Brain microvascular endothelial cell (primary cell): ENCODE measurements at regions not wholly inside any gene's neighbourhood (a gene's known extent, or its start where the extent isn't known, plus 50 kb on each side); places are given as distances from the start of the nearest gene placed in this dataset.

Experiments
- DNase-seq: peaks from one replicate; pipeline ENCODE4 v3.0.0-alpha.2; 2020
- H3K27ac ChIP-seq: fragments of 250-450 bp; sonication (Bioruptor Pico); 2 replicates; pipeline ENCODE4 v1.5.1; 2020; ENCODE audit warnings: mild to moderate bottlenecking, moderate library complexity
- H3K27me3 ChIP-seq: fragments of 250-450 bp; sonication (Bioruptor Pico); replicated peaks from 2 replicates; pipeline ENCODE4 v1.5.1; 2020; ENCODE audit warnings: mild to moderate bottlenecking
- H3K36me3 ChIP-seq: fragments of 250-450 bp; sonication (Bioruptor Pico); replicated peaks from 2 replicates; pipeline ENCODE4 v1.5.1; 2020; ENCODE audit warnings: mild to moderate bottlenecking
- H3K4me3 ChIP-seq: 2 replicates; pipeline ENCODE4 v1.5.1; 2011; ENCODE audit warnings: low read depth, mild to moderate bottlenecking, control low read depth, low read length, moderate library complexity
- in situ Hi-C: cut with HindIII; loops from 2 replicates; pipeline ENCODE4 v1.10.0; 2017; ENCODE audit warnings: low sequenced_read_pairs, low pct_ligation_motif_present
- TF ChIP-seq, protein P1 (sequence below): IDR thresholded peaks from 2 replicates; pipeline ENCODE4 v1.5.1; 2011; ENCODE audit warnings: low read depth, mild to moderate bottlenecking, moderate library complexity, low read length, control low read depth, inconsistent platforms; ENCODE audit errors: missing control alignments

DNA sequence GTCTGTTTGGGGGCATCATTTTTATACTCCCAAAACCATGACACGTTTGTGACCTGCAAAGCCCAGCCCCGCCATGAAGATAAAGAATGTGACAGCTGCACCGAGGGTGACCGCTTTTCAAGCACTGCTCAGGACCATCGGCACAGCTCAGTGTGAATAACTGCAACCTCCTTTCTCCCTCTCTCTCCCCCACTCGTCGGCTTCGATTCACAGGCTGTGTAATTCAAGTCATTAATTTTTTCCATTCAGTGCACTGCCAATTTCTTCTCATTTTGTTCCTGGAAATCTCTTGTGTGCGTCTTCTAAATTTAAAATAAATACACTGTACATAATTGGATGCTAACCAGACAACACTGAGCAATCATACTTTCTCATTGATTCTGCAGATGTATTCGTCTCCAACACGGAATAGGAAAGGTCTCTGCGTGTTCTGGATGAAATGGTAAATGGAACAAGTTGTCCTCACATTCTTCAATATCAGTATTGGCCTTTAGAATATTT lies 260.8 kb downstream of the TTC8 start:
- in situ Hi-C loops = no loop called here
- H3K27ac ChIP-seq = no peak overlapping the region
- H3K36me3 ChIP-seq = no peaks in the 10 kb centered on the region
- no peak for DNase-seq
- no peak overlapping the region for H3K4me3 ChIP-seq
- no peaks in the 10 kb centered on the region for H3K27me3 ChIP-seq
- TF ChIP-seq, protein P1, sequence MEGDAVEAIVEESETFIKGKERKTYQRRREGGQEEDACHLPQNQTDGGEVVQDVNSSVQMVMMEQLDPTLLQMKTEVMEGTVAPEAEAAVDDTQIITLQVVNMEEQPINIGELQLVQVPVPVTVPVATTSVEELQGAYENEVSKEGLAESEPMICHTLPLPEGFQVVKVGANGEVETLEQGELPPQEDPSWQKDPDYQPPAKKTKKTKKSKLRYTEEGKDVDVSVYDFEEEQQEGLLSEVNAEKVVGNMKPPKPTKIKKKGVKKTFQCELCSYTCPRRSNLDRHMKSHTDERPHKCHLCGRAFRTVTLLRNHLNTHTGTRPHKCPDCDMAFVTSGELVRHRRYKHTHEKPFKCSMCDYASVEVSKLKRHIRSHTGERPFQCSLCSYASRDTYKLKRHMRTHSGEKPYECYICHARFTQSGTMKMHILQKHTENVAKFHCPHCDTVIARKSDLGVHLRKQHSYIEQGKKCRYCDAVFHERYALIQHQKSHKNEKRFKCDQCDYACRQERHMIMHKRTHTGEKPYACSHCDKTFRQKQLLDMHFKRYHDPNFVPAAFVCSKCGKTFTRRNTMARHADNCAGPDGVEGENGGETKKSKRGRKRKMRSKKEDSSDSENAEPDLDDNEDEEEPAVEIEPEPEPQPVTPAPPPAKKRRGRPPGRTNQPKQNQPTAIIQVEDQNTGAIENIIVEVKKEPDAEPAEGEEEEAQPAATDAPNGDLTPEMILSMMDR = no peak

DNA sequence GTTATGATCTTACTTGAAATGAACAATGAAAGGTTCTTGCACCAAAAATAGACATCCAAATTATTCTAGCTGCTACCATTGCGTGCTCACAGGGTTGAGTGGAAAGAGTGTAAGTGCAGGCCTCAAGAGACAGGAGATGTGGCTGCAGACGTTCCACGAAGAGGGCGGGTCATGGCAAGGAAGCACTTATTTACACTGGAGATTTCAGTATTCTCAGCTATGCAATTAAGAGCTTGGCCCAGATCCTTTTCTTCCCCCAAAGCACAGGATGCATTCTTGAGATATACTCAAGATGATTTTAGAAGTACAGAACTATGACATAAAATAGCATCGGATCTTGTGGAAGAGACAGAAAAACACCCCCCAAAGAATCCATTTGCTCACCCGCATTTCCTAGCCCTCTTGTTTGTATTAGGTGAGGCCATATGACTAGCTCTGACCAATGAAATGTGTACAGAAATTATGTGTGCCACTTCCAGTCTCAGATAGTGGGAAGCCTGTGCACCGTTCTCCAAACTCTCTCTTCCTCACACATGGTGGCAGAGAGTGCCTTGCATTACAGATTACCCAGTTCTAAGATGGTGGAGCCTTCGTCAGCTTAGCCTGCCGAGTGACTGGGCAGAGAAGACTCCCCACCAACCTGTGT lies 261.4 kb downstream of the TTC8 start:
- no peak overlapping the region for H3K27ac ChIP-seq

DNA sequence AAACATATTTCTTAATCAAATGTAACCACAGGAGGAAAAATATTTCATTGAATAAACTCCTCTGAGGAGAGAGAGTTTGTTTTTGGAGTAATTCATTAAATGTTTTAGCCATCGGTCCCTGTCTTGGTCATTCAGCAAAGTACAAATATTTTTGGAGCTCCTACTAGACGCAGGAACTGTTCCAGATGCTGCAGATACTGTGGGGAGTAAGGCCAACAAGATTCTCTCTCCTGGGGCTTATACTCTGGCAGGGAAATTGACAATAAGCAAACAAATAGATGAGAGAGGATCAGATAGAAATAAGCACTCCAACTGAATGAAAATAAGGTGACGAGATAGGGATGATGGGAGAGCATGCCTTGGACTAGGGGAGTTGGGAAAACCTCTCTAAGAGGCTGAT lies 264.1 kb downstream of the TTC8 start:
- no peak for DNase-seq
- no peaks in the 10 kb centered on the region for H3K27me3 ChIP-seq
- H3K27ac ChIP-seq = no peak overlapping the region
- TF ChIP-seq, protein P1 = no peak
- no peak overlapping the region for H3K4me3 ChIP-seq
- H3K36me3 ChIP-seq = no peaks in the 10 kb centered on the region
- in situ Hi-C loops = no loop called here

More for the DNA sequence above, 261.4 kb downstream of the TTC8 start:
- H3K4me3 ChIP-seq = no peak overlapping the region
- DNase-seq = no peak
- TF ChIP-seq, protein P1 = no peak
- H3K36me3 ChIP-seq = no peaks in the 10 kb centered on the region
- no peaks in the 10 kb centered on the region for H3K27me3 ChIP-seq
- in situ Hi-C loops = no loop called here

DNA sequence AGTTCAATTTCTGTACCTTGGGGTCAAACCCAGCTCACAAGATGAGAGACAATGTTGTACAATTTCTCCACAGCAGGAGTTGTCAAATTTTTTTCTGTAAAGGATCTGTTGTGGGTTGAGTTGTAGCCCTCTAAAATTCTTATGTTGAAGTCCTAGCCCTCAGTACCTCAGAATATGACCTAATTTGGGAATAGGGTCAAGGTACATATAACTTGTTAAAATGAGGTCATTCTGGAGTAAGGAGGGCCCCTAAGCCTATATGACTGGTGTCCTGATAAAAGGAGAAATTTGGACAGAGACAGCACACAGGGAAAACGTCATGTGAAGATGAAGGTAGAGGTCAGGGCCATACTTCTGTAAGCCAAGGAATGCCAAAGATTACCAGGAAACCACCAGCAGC lies 264.9 kb downstream of the TTC8 start:
- no peaks in the 10 kb centered on the region for H3K27me3 ChIP-seq
- in situ Hi-C loops = no loop called here
- DNase-seq = no peak
- H3K27ac ChIP-seq = no peak overlapping the region
- H3K4me3 ChIP-seq = no peak overlapping the region
- TF ChIP-seq, protein P1 = no peak
- no peaks in the 10 kb centered on the region for H3K36me3 ChIP-seq

DNA sequence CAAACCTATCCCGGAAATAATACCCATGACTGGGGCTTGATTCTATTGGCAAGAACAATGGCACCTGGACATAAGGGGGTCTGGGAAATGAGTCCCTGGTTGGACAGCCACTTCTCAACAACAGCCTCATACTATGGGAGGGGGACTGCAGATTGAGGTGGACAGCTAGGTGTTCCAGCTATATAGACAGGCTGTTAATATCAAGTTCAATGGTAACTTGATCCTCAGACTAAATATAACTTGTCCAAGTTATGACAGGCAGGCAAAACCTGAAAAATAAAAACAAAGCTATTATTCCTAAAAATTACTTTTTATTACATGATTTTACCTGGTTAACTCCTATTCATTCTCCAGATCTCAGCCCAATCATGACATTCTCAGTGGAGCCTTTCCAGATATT lies 267.3 kb downstream of the TTC8 start:
- in situ Hi-C loops = no loop called here
- Histone ChIP-seq H3K27me3 (no peaks in the 10 kb centered on the region), H3K27ac (no peak overlapping the region), H3K36me3 (no peaks in the 10 kb centered on the region), H3K4me3 (no peak overlapping the region)
- DNase-seq = no peak
- TF ChIP-seq, protein P1 = no peak
